K562 (cell line): ENCODE measurements at regions not wholly inside any gene's neighbourhood (a gene's known extent, or its start where the extent isn't known, plus 50 kb on each side); places are given as distances from the start of the nearest gene placed in this dataset.

Experiments
- CEBPB ChIP-seq: fragments of 450-650 bp; IDR thresholded peaks from 2 replicates; pipeline ENCODE4 v1.6.1; 2016; ENCODE audit warnings: missing genetic modification characterization, missing compliant biosample characterization
- POLR2AphosphoS5 ChIP-seq: IDR thresholded peaks from 2 replicates; pipeline ENCODE4 v1.6.1; 2011; ENCODE audit warnings: mild to moderate bottlenecking, low read depth, low read length, moderate library complexity; ENCODE audit not compliant: control insufficient read depth, insufficient read depth
- PPARD ChIP-seq: fragments of 250-450 bp; sonication (Bioruptor Pico); IDR thresholded peaks from 2 replicates; pipeline ENCODE4 v1.8.0; 2022; ENCODE audit warnings: inconsistent platforms, mild to moderate bottlenecking, moderate library complexity
- SREBF1 ChIP-seq: fragments of 150-350 bp; IDR thresholded peaks from 2 replicates; pipeline ENCODE4 v1.6.1; 2014; ENCODE audit warnings: antibody characterized with exemption, low read depth, low read length, borderline replicate concordance

GRCh38 chr2:223701761-223702160 is 99.6 kb upstream of the SCG2 start:
- TF ChIP-seq POLR2AphosphoS5, result no peak
- TF ChIP-seq PPARD (CRISPR knock-in tag), result no peak
- TF ChIP-seq CEBPB (tag), result no peak
- TF ChIP-seq SREBF1, result no peak
